Panc1 (cell line): ENCODE measurements at regions not wholly inside any gene's neighbourhood (a gene's known extent, or its start where the extent isn't known, plus 50 kb on each side); places are given as distances from the start of the nearest gene placed in this dataset.

Experiments
- CTCF ChIP-seq: fragments of 450-650 bp; IDR thresholded peaks from 2 replicates; pipeline ENCODE4 v1.5.1; 2017; ENCODE audit warnings: mild to moderate bottlenecking
- POLR2AphosphoS5 ChIP-seq: IDR thresholded peaks from 2 replicates; pipeline ENCODE4 v1.6.1; 2012; ENCODE audit warnings: mild to moderate bottlenecking, low read depth, low read length, moderate library complexity

- TF ChIP-seq CTCF (no peak), POLR2AphosphoS5 (no peak)
These were observed 509.2 kb upstream of the MDFIC2 start for GRCh38 chr3:70821602-70822001.
